HG02798 (cell line): ENCODE measurements at regions not wholly inside any gene's neighbourhood (a gene's known extent, or its start where the extent isn't known, plus 50 kb on each side); places are given as distances from the start of the nearest gene placed in this dataset.
"Not testable (repeated sequence)": the region's sequence is repeated elsewhere in the genome, so short reads cannot be mapped to it uniquely, and the experiment has no call there.

ENCODE experiments used
- ATAC-seq: cut with Tn5 transposase; IDR thresholded peaks from one replicate; pipeline ENCODE4 v1.9.1; 2021; ENCODE audit warnings: mild to moderate bottlenecking; ENCODE audit not compliant: unreplicated experiment, poor library complexity

- no peak for ATAC-seq
Observed at GRCh38 chr7:91556956-91557650, 292.9 kb downstream of the FZD1 start.

GRCh38 chr7:91557789-91558404 is 293.7 kb downstream of the FZD1 start:
- peak; percentile 83 for ATAC-seq

- ATAC-seq, result no peak
Observed at GRCh38 chr7:91559947-91560346, 295.7 kb downstream of the FZD1 start.

GRCh38 chr7:91564101-91564500 is 299.9 kb downstream of the FZD1 start:
- no peak for ATAC-seq

- ATAC-seq, result no peak
Observed at GRCh38 chr7:91564541-91564940, 300.3 kb downstream of the FZD1 start.

- ATAC-seq, result no peak
Observed at GRCh38 chr7:91565499-91566401, 301.5 kb downstream of the FZD1 start.

- ATAC-seq, result no peak
Observed at GRCh38 chr7:91566402-91566732, 302.1 kb downstream of the FZD1 start.

- no peak for ATAC-seq
Observed at GRCh38 chr7:91567081-91568012, 303.1 kb downstream of the FZD1 start.

GRCh38 chr7:91568138-91568537 is 303.9 kb downstream of the FZD1 start:
- ATAC-seq, result no peak

GRCh38 chr7:91569728-91570457 is 305.7 kb downstream of the FZD1 start:
- no peak for ATAC-seq

GRCh38 chr7:91570560-91570959 is 306.3 kb downstream of the FZD1 start:
- ATAC-seq, result no peak

GRCh38 chr7:91571601-91572000 is 307.4 kb downstream of the FZD1 start:
- no peak for ATAC-seq

GRCh38 chr7:91573405-91573804 is 307.1 kb downstream of the MTERF1 start:
- no peak for ATAC-seq

- ATAC-seq, result not testable (repeated sequence)
Observed at GRCh38 chr7:91576459-91576858, 304.0 kb downstream of the MTERF1 start.

- no peak for ATAC-seq
Observed at GRCh38 chr7:91579837-91580236, 300.7 kb downstream of the MTERF1 start.

GRCh38 chr7:91582799-91583477 is 297.6 kb downstream of the MTERF1 start:
- ATAC-seq, result no peak

GRCh38 chr7:91596287-91596686 is 284.2 kb downstream of the MTERF1 start:
- ATAC-seq, result no peak

- no peak for ATAC-seq
Observed at GRCh38 chr7:91598791-91599190, 281.7 kb downstream of the MTERF1 start.

- ATAC-seq, result no peak
Observed at GRCh38 chr7:91600112-91600511, 280.4 kb downstream of the MTERF1 start.
